AG20443 (cell line): ENCODE measurements at regions not wholly inside any gene's neighbourhood (a gene's known extent, or its start where the extent isn't known, plus 50 kb on each side); places are given as distances from the start of the nearest gene placed in this dataset.
"Not testable (repeated sequence)": the region's sequence is repeated elsewhere in the genome, so short reads cannot be mapped to it uniquely, and the experiment has no call there.

Source experiments
- DNase-seq: peaks from one replicate; pipeline ENCODE4 v3.0.0; 2012; ENCODE audit warnings: low spot score, mixed read lengths

DNA sequence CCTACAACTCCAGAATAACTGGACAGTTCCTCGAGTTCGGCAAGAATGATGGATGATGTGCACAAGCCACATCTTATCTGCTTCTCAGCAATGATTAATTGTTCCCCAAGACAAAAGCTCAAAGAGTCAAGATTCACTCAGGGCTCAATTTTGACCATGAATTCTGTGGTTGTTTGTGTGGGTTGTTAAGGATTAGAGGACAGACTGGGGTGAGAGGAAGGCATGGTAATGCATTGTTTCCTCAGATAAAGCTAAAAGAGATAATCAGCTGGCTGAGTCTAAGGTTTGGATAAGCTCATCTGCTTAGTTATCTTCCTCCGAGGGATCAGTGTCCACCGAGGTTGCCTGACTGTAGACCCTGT lies 161.0 kb downstream of the CPEB2 start:
- no peak for DNase-seq

DNA sequence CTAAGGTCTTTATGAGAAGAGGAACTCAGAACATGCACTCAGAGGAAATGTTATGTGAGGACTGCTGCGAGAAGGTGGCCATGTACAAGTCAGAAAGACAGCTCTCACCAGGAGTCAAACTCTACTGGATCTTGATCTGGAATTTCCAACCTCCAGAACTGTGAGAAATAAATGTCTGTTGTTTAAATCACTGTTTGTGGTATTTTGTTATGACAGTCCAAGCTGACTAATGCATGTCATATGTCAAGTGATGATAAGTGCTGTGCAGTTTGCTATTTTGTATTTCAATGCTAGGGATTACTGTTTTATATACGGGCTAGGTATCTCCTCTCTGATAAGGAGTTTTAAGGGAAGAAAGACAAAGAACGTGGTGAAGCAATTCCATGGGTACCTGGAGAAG lies 162.3 kb downstream of the CPEB2 start:
- DNase-seq, result no peak

DNA sequence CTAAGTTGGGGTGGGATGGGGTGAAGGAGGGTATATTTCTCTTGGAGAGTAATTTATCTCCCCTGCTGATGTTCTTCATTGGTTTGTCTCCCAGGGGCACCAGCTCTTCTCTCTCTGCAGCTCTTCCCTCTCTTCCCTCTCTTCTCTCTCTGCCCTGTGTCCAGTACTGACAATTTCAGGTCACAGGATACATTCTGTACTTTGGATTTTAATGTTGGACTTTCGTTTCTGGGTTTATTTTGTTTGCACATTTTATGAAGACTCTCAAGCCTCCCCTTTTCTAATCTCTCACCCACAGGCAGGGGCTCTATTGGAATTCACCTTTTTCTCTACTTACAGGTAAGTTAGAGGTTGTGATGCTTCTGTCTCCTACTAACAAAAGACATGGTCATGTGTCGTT lies 165.5 kb downstream of the CPEB2 start:
- DNase-seq, result no peak

DNA sequence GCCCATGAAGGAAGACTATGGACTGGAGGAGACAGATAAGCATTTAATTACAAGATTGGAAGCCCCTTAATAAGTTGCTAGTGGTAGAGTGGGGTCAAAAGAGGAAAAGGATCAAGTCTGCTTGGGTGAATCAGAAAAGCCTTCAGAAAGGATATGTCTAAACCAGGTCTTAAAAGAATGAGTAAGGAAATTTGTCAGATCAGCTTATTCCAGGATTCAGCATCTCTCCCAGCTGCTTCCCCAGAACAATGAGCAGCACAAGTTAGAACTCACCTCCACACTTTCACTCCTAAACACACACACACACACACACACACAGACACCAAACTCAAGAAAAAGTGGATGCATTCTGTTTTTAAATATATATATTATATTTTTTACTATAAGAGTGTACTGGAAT lies 166.5 kb downstream of the CPEB2 start:
- DNase-seq, result no peak

DNA sequence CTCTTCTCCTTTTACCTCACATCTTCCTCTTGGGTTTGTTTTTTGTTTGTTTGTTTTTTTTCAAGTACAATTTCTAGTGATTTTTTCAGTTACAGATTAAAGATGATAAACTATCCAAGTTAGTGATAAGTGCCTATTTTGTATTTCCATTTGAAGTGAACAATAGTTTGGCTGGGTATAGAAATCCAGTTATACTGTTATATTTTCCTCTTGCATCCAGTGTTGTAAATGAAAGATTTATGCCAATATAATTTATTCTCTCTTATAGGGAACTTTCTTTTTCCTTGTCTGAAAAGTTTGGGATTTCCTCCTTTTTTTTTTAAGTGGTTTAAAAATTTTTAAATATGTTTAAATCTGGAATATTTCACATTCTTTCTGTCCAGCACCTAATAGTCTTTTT lies 169.4 kb downstream of the CPEB2 start:
- no peak for DNase-seq

DNA sequence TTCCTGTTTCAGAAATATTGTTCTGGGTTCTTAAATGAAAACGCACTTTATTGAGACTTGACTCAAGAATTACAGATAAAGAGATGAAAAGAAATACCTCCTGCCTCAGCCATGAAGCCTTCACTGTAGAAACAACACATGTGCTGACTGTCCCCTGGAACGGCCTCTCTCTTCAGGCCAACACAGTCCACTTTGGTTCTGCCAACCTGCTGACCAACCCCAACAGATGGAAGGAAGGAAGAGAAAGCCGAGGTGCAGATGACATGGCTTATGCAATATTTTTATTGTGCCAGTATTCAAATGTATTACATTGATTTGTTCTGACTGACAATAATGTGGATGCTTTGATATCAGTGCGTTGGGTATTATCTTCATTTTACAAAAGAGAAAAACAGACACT lies 171.0 kb downstream of the CPEB2 start:
- DNase-seq, result no peak

DNA sequence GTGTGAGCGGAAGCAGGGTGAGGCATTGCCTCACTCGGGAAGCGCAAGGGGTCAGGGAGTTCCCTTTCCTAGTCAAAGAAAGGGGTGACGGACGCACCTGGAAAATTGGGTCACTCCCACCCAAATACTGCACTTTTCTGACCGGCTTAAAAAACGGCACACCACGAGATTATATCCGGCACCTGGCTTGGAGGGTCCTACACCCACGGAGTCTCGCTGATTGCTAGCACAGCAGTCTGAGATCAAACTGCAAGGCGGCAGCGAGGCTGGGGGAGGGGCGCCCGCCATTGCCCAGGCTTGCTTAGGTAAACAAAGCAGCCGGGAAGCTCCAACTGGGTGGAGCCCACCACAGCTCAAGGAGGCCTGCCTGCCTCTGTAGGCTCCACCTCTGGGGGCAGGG lies 171.9 kb downstream of the CPEB2 start:
- not testable (repeated sequence) for DNase-seq

DNA sequence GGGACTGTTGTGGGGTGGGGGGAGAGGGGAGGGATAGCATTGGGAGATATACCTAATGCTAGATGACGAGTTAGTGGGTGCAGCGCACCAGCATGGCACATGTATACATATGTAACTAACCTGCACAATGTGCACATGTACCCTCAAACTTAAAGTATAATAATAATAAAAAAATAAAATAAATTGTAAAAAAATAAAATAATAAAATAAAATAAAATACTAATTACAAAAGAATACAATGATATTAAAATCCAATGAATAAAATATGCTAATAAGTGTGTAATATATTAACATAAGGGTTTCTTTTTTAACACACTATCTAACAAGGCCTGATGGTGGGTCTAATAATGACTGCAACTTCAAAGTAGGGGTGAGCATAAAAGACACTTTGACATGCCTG lies 177.6 kb downstream of the CPEB2 start:
- not testable (repeated sequence) for DNase-seq

DNA sequence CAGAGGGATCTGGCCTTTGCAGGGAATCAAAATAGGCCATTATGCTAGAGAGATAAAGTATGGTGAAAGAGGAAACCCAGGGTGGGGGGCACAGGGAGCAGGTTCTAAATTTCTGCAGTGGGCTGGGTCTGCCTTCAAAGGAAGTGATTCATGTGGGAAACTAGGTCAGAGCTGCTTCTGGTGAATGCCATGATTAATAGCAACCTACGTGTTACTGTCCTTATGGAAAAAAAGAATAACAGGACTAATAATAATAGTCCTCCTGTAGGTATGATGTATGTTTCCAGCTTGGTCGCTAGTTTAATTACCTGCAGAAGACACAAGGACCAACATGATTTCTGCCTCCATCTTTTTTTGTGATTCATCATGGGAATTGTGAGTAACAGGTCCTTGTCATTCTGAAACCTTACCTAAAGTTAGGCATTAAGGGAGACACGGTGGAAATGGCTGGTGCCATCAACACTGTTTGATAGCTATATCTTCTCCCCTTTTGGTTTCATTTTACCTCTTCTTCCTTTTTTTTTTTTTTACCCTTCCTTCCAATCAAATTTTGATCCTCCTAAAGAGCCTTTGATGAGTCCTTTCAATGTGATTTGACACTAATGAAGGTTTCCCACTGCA lies 180.4 kb downstream of the CPEB2 start:
- DNase-seq, result no peak

DNA sequence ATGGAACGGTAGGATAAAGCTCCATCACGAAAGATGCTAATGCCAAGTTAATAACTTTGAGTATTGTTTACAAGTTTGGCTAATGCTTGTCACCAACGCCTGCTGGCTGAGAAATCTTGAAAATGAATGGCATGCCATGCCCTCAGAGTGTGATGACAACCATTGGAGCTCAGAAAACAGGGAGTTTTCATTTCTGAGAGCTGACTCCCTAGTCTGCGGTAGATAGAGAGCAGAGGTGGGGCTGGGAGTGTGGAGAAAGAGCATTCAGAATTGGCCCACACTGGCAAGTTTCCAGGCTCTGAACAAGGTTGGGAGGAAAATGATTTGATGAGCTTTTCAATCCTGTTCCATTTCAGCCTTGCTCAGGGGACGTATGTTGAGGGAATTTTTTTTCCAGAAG lies 183.9 kb downstream of the CPEB2 start:
- DNase-seq, result peak; percentile 45

DNA sequence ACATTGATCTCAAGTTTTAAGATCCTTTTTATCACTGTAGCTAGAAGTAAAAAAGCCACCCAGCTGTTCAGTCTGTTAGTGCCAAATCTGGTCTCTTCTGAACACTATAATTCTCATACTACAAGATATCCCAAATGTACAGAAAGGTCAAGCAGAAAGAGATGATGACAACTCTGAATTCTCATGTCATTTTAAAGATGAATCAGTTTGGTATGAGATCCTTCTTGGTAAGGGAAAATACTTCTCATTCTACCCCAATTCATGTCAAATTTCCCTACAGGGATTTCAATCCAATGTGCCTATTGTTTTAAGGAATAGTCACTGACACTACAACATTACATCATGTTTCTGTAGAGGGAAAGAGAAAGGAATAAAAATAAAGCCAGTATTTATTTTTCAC lies 184.5 kb downstream of the CPEB2 start:
- no peak for DNase-seq

DNA sequence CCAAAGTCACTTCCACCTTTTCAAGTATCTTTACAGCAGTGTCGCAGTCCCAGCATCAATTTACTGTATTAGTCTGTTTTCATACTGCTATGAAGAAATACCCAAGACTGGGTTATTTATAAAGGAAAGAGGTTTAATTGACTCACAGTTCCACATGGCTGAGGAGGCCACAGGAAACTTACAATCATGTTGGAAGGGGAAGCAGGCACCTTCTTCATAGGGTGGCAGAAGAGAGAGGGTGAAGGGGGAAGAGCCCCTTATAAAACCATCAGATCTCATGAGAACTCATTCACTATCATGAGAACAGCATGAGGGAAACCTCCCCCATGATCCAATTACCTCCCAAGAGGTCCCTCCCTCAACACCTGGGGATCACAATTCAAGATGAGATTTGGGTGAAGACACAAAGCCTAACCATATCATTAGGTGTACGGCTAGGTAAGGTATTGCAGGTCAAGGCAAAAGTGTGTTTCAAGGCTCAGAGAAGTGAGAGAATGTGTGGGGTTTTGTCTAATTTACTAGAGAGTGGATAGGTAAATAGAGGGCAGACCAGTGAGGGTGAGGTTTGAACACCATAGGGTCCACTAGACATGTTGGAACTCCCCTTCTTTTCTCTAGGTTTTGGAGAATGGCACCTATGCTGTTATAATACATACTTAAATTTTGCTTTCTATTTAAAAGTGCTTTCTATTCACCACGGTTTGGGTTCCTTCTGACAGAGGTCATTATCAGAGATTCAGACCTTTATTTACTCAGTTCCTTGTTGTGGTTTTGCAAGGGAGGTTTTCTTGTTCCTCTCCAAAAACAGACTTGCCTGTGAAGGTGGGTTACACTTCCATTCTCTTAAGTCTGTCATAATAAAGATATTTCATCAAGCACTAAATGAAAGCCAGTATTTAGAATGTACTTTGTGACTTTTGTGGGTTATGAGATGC lies 186.6 kb downstream of the CPEB2 start:
- DNase-seq, result no peak

DNA sequence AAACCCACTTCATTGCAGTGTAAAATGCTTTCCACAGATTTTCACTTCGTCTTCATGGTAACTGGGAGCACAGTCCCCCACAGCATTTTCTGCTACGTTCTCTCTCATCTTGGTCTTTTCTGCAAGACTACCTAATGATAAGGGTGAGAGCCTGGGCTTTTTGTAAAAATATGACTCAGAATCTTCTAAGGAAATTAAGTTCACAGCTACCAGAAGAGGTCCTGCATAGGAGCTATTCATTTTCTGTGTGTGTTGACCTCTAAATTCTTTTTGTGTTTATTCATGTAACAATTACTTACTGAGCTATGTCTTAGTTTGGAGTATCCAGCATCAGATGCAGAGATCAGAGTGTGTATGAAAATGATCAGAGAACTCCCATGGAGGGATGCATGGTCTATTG lies 192.2 kb downstream of the CPEB2 start:
- no peak for DNase-seq

DNA sequence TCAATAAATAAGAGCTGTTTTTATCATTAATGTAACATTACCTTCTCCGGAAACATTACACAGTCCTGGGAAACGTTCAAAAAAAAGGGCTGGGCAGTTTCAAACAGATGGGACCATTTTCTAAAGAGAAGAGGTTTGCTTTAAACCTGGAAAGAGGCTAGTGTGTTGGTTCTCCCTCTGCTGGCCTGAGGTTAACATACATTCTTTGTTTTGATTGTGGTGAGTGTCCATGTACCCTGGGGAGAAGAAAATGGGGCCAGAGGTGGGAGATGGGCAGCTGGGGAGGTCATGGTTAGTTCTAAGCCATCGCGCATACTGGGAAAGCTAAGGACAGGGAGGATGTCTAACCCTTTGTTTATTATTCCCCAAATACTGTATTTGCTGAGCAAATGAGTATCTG lies 194.7 kb downstream of the CPEB2 start:
- DNase-seq, result peak; percentile 36

DNA sequence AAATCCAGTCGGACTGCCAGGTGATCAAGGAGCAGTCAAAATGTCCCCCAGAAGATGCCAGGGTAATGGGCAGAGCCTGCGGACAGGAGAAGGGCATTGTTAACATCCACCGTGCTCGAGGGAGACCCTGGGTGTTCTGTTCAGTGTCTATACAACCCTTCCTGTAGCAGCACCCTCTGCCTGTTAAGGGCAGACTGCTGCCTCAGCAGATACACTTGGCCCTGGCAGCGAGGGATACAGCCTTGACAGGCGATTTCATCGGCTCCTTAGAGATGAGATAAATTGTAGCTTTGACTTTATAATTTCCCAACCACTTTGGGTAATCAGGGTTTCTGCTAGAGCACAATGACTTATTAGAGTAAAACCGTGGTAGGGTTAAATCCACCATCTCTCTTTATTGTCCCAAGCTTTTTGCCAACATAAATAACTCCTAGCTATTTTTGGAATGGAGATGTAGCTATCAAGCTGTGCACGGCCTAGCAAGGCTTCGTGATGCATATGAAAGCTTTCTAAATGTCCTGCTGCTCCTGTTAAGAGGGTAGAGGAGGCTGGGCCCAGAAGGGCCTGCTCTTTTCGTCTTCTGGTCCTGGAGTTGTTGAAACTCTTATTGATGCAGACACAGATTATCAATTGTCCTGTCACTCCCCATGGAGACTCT lies 195.9 kb downstream of the CPEB2 start:
- no peak for DNase-seq

DNA sequence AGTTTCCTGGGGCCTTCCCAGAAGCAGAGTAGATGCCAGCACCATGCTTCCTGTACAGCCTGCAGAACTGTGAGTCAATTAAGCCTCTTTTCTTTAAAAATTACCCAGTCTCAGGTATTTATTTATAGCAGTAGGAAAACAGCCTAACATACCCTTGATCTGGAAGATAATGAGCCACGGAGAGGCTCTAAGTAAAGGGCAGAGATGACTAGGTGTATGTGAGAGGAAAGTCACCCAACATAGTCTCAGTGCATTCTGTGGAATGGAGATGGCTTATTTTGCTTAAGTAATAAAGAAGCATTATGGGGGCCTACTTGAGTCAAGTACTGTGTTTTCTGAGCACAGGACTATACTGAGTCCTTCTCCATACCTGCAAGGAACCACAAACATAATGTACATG lies 199.5 kb downstream of the CPEB2 start:
- no peak for DNase-seq

DNA sequence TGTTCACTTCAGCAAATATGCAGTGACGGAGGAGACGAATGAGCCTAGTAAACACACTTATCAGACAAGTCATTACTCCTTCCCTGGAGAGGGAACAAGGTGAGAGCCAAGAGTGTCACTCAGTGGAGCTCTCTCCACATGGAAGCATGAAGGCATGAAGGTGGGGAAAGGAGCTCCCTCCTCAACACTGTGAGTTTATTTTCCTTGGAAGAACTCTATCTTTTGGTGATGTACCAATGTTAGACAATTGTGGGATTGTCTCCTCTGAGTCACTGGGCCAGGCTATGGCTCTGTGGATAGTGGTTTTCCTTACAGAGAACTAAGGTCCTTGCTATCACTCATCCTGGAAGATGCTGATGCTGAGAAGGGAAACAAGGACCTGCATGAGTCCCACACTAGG lies 200.2 kb downstream of the CPEB2 start:
- DNase-seq, result no peak

DNA sequence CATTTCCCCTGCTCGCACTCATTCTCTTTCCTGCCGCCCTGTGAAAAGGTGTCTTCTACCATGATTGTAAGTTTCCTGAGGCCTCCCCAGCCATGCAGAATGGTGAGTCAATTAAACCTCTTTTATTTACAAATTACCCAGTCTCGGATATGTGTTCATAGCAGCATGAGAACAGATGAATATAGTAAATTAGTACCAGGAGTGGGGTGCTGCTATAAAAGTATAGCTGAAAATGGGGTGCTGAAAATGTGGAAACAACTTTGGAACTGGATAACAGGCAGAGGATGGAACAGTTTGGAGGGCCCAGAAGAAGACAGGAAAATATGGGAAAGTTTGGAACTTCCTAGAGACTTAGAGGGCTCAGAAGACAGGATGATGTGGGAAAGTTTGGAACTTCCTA lies 204.2 kb downstream of the CPEB2 start:
- DNase-seq, result not testable (repeated sequence)

DNA sequence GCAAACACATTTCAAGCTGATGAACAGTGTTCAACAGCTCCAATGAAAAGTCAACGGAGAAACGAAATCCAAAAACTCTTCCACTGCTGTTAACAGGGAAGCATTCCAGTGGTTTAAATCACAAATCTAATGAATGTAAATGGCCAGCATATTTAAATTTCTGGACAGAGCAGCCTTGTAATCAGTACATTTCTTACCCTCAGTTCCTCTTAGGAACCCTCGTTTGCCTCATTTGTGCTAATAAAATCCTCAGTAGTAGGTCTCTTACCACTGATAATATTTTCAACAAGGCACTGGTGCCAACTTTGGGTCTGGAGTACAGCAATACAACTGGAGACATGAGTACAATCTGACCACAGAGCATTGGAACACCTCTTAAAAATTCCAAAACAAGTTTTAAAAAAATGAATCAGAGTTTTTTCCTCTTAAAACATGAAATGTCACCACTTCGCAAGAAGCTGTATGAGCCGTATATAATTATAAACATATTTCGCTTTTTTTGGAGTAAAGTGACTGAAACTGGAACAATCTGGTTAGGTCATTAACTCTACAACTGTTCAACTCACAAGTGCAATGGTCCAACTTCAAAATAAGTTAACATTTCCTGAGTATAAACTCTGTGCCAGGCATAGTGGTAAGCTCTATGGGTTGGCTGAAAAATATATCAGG lies 211.2 kb downstream of the CPEB2 start:
- peak; percentile 31 for DNase-seq

DNA sequence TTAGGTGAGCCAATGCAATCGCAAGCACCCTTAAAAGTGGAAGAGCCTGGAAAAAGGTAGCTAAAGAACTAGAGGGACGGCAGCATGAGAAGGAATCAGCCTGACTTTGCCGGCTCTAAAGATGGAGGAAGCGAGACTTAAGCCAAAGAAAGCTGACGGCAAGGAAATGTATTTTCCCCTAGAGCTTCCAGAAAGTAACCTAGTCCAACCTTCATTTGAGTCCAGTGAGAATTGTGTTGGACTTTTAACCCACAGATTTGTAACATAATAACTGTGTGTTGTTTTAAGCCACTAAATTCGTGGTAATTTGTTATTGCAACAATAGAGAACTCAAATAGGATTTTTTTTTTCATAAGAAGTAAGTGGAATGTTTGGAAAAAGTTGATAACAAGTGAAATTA lies 212.7 kb upstream of the C1QTNF7 start:
- no peak for DNase-seq

DNA sequence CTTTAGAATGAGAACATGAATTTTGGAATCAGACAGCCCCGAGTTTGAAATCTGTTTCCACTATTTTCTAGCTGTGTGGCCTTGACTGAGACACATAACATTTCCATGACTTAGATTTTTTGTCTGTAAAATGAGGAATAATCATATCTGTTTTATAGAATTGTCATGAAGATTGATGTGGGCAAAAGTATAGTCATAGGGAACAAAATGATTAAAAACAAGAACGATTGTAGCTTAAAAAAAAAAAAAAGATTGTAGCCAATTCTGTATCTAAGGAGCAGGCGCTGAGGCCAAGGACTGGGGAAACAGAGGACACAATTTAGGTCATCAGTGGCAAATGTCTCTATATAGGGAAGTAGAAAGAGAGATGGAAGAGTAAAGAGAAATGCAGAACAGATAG lies 201.6 kb upstream of the C1QTNF7 start:
- DNase-seq, result no peak

DNA sequence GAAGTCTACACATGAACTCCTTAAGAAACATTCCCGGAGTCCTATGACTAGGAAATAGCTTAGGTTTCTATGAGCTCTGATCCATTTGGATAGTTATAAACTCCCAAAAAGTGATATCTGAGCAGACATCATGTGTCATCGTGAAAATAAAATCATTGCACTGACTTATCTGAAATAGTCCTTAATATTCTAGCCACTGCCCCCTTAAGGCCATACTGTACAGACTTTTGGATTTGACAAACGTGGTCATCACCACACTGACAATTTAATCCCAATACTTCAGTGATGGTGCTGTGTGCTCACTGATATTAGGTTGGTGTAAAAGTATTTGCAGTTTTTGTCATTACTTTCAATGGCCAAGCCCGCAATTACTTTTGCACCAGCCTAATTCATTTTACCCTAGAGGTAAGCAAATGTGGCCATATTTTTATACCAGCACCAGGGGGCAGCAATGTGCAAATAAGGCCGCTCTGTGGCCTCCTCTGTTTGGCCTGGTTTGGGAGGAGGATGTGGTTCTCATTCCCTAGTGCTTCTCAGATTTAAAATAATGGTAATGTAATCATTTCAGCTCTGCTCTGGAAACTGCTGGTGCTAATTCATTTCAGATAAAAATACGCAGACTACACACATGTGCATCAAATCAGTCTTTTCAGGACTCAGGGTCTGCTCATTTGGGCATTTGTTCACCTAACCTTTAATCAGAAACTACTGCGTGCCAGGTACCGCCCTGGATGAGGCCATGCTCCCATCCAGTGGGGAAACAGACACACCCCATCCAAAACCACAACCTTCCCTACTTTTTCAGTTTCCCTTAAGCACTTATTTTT lies 196.4 kb upstream of the C1QTNF7 start:
- peak; percentile 78 for DNase-seq
